ENCODE measurements at regions not wholly inside any gene's neighbourhood (a gene's known extent, or its start where the extent isn't known, plus 50 kb on each side); places are given as distances from the start of the nearest gene placed in this dataset.
"Not testable (repeated sequence)": the region's sequence is repeated elsewhere in the genome, so short reads cannot be mapped to it uniquely, and the experiment has no call there.

DNA sequence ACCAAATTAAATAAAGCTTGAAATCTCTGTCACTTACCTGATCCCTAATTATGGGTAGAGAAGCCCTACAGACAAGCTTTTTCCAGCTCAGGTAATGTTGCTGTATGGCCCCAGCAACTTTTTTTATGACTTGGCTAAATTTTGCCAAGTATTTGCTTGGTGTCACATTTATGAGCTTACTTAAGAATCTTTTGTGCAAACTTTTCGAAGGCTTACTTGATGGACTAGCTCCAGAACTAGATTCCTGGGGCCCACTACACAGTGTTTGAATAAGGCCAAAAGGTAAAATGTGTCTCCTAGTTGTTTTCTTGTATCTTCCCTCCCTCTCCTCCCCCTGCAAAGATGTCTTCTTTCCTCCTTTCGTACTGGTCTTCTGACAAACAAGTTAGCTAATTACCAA is 257.9 kb downstream of the OSR1 start:
- no peak for DNase-seq (ENCODE audit: low spot score)

DNA sequence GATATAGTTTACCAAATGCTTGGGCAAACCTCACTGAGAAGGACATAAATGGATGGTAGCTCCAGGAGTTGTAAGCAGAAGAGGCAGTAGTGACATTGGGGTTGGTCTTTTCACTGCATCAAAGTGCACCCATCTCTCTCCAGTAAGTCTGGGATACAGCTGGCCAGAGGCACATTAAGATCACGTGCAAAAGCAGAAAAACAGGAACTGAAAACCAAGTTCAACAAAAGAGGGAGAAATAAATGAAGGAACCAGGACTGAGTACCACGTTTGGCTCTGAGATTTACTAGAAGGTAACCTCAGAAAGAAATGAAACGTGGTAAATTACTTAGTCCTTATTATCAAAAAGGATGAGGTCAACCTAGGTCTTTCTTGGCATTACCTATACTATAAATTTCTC is 259.2 kb downstream of the OSR1 start:
- no peak for DNase-seq (ENCODE audit: low spot score)

DNA sequence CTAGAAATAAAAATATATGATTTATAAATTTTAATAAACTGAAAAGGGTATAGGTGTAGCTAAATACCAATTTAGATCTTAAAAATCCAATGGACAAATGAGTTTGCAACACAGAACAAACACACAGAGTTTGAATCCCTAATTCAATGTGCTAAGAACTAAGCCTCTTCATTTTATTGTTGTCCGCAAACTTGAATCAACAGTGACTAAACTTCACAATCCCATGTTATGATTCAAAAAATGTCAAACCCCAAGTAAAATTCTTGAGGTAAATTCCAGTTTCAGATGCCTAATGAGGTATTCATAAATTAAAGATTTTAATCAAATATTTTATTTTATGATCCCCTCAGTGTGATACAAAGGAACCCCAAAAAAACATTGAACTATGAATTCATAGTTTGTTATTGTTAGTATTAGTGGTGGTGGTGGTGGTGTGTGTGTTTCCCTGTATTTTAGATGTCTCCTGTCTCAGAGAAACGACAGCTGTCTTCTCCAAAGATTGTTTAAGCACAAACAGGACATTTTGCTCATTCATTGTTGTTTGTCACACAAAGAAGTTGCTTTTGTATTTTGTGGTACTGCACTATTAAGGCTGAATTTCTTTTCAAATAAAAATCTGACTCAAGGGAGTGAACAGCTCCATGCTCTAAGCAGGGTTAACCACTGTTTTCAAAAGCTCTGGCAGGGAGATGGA is 259.8 kb downstream of the OSR1 start:
- DNase-seq (ENCODE audit: low spot score), result no peak

DNA sequence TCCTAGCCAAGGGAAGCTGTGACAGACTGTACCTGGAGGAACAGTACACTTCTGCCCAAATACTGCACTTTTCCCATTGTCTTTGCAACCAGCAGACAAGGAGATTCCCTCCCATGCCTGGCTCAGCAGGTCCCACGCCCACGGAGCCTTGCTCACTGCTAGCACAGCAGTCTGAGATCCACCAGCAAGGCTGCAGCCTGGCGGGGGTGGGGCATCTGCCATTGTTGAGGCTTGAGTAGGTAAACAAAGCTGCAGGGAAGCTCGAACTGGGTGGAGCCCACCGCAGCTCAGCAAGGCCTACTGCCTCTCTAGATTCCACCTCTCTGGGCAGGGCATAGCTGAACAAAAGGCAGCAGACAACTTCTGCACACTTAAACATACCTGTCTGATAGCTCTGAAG is 268.9 kb downstream of the OSR1 start:
- not testable (repeated sequence) for DNase-seq (ENCODE audit: low spot score)

DNA sequence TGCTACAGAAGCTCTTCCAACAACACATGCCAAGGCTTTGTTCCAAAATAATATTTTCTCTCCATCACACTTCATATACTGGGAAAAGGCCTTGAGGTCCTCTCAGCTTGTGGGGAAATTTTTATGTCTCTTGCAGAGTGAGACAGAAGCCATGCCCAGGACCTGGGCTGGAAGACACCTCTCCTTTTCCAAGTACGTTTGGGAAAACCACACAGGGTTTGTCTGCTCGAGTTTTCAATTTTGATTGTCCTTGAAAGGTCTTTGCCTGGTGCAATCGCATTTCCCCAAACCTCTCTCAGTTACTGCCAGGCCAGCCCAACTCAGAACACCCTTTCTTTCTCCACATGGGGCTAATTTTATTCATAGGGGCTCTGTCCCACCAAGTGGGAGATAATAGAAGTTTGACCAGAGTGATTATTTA is 272.2 kb downstream of the OSR1 start:
- DNase-seq (ENCODE audit: low spot score), result no peak

DNA sequence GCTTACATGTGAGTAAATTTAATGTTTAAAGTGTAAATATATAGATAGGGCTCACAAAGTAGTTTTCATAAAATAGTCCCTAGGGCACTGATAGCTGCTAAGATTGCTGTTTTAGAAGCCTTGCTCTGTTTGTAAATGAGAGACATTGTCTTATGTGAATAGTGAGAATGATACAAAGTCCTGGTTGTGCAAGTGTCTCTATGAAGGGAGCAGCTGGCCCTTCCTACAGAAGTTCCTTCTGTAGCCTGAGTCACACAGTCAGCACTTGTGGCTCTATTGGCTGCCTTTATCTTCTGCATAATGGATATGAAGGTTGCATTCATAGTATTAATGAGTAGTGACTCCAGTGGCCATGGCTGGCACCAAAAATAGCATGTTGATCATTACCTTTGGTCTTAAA is 279.7 kb downstream of the OSR1 start:
- DNase-seq (ENCODE audit: low spot score), result peak; percentile 87

DNA sequence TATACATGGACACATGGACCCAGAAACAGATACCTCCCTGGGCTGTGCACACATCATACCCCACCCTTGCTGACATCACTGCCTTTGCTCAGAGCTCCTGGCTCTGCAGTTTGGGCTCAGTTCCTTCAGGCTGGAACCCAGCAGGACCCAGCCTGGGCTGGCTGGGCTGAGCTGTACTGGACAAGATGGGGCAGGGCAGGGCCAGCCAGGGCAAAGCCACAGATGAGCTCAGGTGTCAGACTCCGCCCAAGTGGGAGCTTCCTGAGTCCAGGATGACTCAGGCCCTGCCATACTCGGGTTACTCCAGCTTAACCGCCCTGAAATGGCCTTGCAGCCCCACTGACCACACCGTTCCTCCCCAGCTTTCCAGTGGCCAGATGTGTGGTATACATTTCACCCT is 284.9 kb downstream of the OSR1 start:
- DNase-seq (ENCODE audit: low spot score), result no peak

DNA sequence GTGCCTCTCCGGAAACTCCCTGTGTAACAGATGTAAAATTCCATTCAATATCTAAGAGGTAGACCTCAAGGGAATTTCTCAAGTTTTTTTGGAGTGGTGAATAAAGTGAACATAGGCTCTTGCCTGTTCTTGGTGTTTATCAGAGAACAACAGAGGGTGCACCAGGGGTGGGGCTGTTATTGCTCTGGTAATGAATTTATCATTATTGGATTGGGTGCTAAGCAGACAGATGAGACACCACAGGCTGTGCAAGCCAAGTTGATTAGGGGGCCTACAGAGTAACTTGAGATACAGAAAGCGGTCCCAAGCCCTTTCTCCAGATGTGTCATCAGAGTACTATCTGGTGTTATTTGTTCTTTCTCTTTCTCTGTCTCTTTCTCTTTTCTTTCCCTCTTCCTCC is 286.3 kb downstream of the OSR1 start:
- DNase-seq (ENCODE audit: low spot score), result no peak

DNA sequence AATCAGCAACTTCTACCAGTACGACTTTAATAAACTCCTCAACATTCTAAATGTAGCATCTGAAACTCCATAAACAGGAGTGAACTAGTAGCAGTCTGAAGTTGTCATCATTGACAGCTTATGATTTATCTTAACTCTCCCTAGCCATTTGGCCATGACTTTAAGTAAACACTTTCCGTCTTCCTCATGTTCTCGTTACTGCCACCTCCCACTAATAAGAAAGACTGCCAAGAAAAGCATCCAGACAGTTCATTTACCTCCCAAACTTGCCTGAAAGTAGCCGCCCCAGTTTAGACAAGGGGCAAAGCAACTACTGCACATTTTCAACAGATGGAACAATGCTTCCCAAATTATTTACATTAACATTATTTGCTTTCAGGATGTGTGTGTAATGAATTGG is 287.5 kb downstream of the OSR1 start:
- DNase-seq (ENCODE audit: low spot score), result no peak

DNA sequence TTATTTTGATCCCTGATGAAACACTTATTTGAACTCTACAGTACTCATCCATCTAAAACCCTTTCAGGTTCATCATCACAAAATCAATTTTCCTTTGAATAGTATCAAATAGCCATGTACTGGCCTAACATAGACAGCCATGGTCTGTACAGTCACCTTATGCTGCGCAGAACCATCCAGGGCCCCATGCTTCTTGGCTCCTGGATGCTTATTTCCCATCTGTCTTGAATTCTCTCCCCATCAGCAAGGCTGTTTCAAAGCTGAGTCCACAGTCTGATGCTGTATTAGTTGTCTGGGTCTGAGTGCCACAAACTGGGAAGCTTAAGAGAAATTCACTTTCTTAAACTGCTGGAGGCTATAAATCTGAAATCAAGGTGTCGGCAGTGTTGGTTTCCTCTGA is 290.2 kb downstream of the OSR1 start:
- no peak for DNase-seq (ENCODE audit: low spot score)

DNA sequence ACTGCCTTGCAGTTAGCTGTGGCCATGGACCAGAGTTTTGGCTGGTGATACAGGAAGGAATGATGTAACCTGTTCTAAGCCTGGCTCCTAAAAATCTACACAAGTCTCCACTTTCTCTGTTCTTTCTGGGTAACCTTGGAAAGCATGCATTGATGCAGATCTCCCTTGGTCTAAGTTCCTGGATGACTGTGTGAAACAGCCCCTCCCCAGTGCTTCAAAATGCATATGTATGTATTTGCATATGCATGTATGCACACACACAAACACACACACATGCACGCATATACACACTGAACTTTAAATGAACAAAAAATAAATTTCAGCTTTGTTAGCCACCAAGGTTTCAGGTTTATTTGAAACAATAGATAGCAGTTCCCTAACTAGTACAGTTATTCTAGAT is 296.1 kb downstream of the OSR1 start:
- no peak for DNase-seq (ENCODE audit: low spot score)

DNA sequence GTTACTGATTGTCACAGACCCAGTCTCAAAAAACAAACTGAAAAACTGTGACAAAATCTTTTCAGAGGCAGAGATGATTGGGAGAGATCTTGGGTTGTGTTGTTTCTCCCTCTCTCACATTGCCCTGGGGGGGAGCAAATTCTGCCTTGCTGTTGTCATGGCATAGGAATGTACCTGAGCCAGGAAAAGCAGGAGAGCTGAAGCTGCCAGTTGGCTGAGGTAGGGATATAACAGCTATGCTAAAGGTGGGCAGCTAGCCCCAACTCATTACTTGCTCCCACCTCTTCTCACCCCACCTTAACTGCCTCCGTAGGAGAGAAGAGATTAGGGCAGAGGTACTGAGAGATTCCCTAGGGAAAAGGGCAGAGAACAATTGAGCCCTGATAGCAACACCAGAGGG is 299.3 kb downstream of the OSR1 start:
- DNase-seq (ENCODE audit: low spot score), result no peak

DNA sequence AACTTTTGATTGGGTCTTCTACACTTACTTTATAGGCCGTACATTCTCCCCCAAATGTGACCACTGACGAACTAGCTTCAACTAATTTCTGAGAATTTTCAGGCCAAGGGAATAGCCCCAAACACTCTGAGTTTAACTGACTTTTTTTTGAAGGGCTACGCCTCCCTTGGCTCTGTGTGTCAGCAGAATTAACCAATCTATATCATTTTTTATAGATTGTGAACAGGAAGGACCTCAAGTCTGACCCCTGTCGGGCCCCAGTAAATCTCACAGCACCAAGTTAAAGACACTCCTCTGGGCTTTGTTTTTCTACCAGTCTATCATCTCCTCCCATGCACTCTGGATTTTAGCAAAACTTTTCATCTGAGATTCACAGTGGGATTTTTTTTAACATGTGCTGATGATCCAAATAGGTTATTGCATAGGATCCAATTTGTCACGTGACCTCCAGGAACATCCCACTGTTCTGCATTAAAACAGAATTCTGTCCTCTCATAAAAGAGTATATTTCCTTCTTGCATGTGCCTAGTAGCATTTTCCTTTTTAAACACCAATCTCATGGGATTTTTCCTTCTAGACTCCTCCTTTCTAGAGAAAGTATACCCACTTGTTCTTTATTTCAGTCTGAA is 307.1 kb downstream of the OSR1 start:
- DNase-seq (ENCODE audit: low spot score), result no peak

DNA sequence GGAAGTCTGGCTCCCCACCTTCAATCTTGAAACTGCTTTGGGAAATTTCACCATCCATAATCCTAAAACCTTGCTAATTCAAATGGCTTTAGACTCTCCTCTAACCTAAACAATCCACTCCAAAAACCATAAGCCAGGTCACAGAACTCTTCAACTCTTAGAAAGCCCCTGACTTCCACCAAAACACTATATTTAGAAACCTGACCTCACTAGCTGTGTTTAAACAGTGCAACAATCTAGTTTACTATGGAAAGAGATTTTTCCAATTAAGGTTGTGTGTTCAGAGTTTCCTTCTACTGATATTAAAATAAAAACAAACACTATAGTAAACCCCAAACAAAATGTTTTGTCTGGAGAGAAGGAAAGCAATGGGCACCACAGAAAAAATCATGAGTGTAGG is 308.1 kb downstream of the OSR1 start:
- DNase-seq (ENCODE audit: low spot score), result no peak

DNA sequence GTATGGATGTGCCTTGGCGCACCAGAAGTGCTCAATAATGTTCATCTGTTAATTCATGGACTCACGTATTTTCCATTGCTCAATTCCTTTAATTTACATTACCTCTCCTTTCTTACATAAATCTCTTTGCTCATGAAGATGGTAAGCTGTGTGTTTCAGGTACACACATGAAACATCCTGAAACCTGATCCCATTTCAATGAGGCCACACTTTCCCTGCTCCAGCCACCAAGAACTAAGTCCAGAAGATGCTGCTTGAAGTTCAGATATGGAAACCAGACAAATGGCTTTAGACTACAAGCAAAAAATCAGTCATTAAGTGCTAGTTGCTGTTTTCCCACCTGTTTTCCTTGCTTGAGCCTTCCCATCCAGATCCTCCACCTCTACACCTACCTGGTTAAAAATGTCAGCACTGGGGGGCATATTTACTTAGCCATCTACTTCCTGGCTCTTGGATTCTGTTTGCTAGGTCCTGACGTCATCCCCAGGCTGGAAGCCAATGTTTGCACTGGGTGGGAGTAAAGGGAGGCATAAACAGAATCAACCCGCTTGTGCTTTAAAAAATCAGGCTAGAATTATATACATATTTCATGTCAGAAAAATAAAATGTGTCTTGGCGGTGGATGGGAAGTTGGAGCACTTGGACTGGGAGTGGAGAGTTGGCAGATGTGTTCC is 309.7 kb downstream of the OSR1 start:
- DNase-seq (ENCODE audit: low spot score), result no peak

DNA sequence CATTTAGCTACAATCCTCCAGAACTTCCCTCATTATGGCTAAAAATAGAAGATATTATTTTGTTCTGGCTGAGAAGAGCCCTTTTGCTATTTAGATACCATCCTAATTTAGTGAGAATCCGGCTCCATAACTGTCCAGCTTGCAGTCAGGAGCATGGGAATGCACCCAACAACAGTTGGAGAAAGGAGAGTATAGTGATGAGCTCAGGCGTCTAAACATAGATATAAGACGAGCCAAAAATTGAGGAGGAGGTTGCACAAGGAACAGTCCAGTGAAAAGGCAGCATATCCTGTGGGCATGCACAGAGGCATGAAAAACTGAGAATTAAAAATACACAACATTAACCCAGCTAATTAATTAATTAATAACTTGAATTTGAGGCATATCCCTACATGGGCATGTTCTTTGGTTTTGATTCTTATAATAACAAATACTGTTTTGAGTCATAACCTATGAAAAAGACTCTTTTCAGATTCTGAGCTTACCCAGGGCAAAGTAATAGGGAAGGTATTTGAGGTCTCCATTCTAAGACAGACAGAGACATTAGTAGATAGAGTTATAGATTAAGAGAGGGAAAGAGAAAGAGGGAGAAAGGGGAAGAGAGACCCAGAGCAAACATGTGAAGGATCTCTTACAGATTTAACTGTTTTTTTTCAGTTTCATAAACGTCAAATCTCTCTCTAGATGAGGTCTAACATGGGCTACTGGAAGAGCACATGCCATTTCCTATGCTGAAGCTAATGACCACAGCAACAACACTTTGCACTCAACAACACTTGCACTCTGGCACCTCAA is 311.2 kb downstream of the OSR1 start:
- DNase-seq (ENCODE audit: low spot score), result no peak

DNA sequence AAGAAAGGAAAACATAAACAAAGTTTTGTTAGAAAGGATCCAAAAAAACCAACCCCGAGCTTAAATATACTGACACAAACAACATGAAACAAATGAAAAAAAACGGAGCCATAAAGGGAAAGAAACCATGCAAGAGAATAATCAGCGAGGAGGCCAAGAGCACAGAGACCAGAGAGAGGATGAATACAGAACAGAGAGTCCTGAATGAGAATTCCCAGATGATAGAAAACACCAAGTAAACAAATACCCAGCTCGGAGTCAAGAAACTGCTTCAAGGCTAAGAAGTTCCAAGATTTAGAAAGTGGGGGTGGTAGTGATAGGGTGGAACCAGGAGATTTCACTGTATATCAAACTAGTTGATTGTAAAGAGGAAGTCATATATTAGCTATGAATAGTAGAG is 313.3 kb downstream of the OSR1 start:
- DNase-seq (ENCODE audit: low spot score), result no peak

DNA sequence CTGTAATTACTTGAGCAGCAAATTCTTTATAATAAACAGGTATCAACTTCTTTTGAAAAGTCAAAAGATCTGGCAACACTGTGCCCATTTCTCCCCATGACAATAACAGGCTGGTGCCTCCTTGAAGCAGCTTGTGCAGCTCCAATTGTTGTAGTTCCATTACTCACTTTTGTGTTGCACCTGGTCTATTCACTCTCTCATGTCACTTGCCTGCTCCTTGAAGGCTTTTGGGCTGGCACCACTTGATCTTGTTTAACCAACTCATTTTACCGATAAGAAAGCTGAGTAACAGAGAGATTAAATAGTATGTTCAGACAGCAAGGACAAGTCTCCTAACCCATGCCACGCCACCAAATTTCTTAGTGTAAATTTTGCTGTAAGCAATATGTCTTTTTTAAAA is 314.5 kb downstream of the OSR1 start:
- DNase-seq (ENCODE audit: low spot score), result no peak

DNA sequence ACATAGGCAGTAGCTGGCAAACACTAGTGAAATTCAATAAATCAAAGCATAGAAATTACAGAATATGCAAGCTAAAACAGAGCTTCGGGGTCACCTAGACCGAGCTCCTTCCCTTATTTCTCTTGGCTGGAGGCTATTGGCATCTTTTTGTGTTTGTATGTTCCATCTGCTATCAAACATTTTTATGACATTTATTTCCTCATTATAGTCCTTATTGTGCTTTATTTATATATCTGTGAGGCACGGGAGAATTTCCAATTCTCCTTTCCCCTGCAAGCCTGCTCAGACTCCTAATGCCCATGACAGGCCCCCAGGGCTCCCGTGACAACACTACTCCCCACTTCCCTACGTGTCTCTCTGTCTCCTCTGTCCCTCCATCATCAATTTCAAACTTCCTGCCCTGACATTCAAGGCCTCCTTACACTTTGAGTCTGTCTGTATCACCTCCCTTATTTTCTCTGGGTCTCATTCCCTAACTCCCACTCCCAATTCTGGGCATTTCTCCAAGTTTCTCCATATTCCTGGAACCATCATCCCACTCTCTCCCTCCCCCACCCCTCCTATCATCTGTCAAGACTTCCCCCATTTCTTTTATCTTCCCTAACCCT is 316.9 kb downstream of the OSR1 start:
- DNase-seq (ENCODE audit: low spot score), result no peak

DNA sequence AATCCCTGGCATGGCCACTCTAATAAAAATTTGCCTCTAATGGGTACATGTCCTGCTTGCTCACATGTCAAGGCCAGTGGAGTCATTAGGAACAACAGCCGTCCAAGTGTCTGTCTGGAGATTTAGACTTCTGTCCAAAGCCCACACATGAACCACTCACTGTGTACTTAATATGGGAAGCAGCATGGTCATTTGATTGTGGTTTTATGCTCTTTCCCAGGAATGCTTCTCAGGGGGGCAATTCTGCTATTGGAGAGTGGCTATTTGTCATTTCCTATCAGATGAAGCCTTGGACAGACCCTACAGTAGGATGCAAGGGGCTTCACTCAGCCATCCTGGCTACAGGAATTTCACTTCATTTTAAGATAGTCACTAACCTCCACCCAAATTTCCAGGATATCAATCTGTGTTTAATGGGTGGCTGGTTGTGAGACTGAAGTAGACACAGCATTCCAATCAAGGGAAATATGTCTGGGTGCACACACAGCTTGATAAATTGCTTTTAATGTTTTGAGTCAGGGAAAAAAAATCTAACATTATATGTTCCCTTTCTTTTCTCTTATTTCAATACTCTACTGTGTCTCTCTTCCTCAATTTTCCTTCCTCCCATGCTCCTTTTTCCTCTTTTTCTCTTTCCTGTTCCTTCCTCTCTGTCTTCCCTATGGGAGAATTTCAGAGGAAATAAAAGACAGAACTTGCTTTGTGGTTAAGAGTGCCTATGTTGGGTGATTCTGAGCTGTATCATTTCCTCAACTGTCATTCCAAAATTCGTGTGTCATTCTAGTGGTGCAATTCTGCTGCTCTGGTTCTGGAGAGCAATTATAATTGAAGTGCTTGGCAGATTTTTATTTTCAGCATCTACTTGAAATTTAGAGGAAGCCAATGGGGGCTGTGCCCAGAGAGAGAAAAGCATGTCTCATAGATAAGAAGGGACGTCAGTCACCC is 320.1 kb downstream of the OSR1 start:
- no peak for DNase-seq (ENCODE audit: low spot score)

DNA sequence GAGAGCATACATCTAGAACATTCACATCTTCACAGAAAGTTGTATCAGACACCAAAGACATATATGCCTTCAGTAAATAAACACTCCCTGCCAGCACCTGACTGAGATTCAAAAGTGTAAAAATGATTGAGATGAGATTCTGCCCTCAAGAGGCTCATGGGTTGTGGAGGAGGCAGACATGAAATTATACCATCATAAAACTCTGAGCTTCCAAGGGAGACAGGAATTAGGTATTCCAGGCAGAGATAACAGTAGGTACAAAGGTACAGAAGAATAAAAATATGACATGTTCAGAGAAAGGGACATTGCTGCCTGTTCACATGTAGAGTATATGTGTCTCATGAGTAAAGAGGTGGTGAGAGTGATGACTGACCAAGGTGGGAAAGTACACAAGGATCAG is 322.3 kb downstream of the OSR1 start:
- no peak for DNase-seq (ENCODE audit: low spot score)
